ENCODE measurements at regions not wholly inside any gene's neighbourhood (a gene's known extent, or its start where the extent isn't known, plus 50 kb on each side); places are given as distances from the start of the nearest gene placed in this dataset. TPM values are rescaled to one million over a fixed set of nuclear protein-coding genes. Genes with fewer than 3 reads are reported as not detected.

DNA sequence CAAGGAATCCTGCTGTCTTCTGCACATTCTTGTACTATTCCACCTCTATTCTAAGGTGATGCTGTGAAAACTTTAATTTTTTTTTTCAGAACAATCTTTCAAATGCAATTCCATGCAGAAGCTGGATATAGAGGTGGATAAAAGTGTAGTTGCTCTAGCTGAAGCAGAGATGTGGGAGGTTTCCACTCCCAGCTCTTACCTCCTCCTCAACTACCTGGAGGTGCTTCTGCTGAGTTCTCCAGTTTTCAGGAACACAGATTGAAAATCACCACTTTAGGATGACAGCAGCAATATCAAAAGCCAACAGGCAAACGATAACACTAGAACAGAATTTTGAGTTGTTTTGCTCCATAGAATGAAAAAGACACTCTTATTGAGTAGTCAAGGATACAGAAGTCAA is 51.1 kb upstream of the FAM98A start:
- no peak for DNase-seq
- no peak overlapping the region for H3K4me3 Mint-ChIP-seq (ENCODE audit: low read depth, unreplicated experiment)
- intact Hi-C loops (cut with micrococcal nuclease; ENCODE audit: unreplicated experiment): no loop called here
- H3K36me3 Mint-ChIP-seq (ENCODE audit: insufficient read depth, unreplicated experiment): no peaks in the 10 kb centered on the region
- no peak overlapping the region for H3K27ac Mint-ChIP-seq (ENCODE audit: unreplicated experiment)
- peaks cover 12% of the 10 kb centered on the region for H3K9me3 Mint-ChIP-seq (ENCODE audit: low read depth, unreplicated experiment)
- CTCF ChIA-PET: no interaction called here
- TF ChIP-seq, protein P1, sequence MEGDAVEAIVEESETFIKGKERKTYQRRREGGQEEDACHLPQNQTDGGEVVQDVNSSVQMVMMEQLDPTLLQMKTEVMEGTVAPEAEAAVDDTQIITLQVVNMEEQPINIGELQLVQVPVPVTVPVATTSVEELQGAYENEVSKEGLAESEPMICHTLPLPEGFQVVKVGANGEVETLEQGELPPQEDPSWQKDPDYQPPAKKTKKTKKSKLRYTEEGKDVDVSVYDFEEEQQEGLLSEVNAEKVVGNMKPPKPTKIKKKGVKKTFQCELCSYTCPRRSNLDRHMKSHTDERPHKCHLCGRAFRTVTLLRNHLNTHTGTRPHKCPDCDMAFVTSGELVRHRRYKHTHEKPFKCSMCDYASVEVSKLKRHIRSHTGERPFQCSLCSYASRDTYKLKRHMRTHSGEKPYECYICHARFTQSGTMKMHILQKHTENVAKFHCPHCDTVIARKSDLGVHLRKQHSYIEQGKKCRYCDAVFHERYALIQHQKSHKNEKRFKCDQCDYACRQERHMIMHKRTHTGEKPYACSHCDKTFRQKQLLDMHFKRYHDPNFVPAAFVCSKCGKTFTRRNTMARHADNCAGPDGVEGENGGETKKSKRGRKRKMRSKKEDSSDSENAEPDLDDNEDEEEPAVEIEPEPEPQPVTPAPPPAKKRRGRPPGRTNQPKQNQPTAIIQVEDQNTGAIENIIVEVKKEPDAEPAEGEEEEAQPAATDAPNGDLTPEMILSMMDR (IDR thresholded peaks at IDR 0.05; ENCODE audit: unreplicated experiment): no peak
- no peaks in the 10 kb centered on the region for H3K4me1 Mint-ChIP-seq (ENCODE audit: low read depth, unreplicated experiment)
- no peaks in the 10 kb centered on the region for H3K27me3 Mint-ChIP-seq (ENCODE audit: unreplicated experiment)
- no TSS peak for BruUV-seq (replicated peaks)

Small RNAs in the stretch of these regions (microRNA-seq; reads per million reads assigned to microRNA genes)
- gene MIR548AD: not detected
